HG02678 (cell line): ENCODE measurements at regions not wholly inside any gene's neighbourhood (a gene's known extent, or its start where the extent isn't known, plus 50 kb on each side); places are given as distances from the start of the nearest gene placed in this dataset.

Experiments
- ATAC-seq: cut with Tn5 transposase; IDR thresholded peaks from one replicate; pipeline ENCODE4 v1.9.1; 2021; ENCODE audit warnings: mild to moderate bottlenecking, moderate library complexity; ENCODE audit not compliant: unreplicated experiment

DNA sequence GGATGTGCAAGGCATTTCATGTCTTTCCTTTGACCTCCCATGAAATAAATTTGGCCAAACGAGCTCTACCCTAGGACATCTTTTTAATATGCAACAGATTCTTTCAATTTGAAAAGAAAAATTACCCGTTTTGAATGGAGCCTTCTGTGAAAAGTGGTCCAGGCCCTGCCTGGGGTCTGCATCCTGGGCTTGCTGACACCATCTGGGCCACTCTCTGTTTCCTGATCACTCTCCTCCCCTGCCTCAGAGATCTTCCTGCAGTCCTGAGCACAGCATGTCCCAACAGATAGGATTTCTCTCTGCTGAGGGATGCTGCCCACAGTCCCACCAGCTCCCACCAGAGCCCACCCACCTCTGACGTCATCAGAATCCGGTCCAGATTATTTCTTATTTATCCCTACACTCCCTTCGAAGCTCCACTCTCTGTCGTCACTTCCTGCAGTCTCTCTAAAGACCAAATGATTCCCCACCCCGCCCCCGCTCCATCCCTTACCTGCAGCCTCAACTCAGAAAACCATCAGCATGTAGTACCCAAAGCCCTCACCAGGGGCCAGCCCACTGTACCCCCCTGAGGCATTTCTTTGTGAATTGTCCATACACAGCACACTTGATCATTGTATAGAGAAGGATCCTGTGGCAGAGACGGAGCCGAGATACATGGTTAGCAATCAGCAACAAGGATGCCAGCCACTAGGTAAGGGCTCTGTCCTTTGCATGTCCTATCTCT, 192.1 kb upstream of the MGMT start:
- ATAC-seq, result no peak

- no peak for ATAC-seq
Observed at GRCh38 chr10:129275886-129276285, 191.2 kb upstream of the MGMT start.

GRCh38 chr10:129277084-129277483, 190.0 kb upstream of the MGMT start:
- ATAC-seq, result no peak

- ATAC-seq, result no peak
Observed at GRCh38 chr10:129277841-129278240, 189.2 kb upstream of the MGMT start.

DNA sequence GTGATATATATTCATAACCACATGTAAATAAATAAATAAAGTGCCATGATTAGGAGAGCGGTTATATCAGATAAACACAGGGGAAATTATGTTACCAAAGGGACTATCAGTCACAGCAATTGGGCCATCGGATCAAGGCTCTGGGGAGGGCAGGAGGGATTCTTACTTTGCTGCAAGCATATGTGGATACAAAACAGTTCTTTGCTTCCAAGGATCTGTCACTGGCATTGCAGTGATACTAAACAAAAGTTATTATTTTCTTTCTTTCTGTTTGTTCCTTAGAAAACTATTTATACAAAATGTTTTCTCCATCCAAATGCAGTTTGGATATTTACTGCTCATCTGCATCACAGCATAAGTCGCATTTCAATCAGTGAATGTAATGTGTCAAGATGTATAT, 188.4 kb upstream of the MGMT start:
- no peak for ATAC-seq

DNA sequence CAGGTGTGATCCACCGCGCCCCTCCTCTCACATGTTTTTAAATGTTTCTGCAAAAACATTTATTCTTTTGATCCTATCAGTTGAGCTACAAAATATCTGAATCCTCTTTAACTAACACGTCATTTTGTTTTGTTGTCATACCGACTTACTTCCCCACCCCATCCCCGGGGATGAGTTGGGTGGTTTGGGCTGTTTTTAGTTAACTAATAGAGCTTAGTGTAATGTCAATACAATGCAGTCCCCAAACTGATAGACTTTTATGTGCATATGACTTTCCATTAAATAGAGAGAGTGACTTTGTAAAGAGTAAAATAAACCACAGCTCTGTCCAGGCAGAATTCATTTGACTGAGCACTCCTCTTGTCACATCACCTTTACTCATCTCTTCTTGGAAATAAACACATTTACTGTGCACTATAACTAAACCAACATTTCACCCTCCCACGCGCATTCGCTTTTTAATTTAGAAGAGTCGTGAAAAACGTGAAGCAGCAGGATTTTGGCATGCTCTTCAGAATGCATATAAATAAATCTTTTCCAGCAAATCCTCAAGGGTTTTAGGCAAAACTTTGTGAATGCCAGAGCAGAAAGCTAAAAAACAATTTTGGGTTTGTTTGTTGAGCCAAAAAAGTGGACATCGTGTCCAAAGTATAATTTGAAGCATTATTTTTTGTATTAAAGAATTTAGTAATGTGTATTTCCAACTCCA, 187.4 kb upstream of the MGMT start:
- ATAC-seq, result no peak

- no peak for ATAC-seq
Observed at GRCh38 chr10:129280155-129280502, 186.9 kb upstream of the MGMT start.

GRCh38 chr10:129280908-129281586, 186.0 kb upstream of the MGMT start:
- ATAC-seq, result no peak

DNA sequence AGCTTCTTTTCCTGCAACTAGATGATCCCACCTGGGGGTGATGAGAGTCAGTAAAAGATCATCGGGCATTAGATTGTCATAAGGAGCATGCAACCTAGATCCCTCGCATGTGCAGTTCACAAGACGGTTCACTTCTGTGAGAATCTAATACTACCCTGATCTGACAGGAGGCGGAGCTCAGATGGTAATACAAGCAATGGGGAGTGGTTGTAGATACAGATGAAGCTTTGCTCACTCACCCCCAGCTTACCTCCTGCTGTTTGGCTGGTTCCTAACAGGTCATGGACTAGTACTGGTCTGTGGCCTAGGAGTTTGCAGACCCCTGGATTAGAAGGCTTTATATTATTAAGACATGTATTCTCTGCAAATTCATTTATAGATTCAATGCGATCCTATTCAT, 181.6 kb upstream of the MGMT start:
- no peak for ATAC-seq

- no peak for ATAC-seq
Observed at GRCh38 chr10:129288999-129289584, 177.9 kb upstream of the MGMT start.

GRCh38 chr10:129293991-129294700, 172.9 kb upstream of the MGMT start:
- ATAC-seq, result no peak

DNA sequence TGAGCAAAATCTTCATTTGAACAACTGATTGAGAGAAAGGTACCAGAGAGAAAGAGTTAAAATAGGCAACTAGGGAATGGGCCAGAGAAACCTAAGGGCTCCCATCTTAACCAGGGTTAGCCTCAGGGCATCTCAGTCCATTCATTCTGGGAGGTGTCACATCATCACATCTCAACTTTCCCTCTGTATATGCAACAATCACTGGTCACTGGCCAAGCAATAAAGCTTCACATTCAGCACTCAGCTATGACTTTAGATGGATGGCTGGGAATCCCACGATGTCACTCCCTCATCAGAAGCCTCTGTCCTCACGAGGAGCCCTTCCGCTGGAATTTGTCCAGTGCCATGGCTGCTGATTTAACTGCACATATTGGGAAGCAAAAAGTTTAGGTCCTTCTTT, 172.1 kb upstream of the MGMT start:
- ATAC-seq, result no peak

DNA sequence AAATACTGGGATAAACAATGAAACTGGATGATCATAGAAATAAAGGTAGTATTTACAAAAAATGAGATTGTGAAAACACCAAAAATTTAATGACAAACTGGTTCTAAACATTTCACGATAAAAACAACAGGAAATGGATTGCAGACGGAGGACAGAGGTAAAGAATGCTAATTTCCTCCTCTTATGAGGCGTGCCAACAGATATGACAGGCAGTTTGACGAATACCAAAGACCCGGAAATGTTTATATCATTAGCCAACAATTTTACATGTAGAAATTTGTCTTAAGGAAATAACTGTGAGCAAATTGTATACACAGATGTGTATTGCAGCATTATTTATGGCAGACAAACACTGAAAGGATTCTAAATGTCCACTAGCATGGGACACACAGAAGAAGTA, 162.0 kb upstream of the MGMT start:
- ATAC-seq, result no peak

DNA sequence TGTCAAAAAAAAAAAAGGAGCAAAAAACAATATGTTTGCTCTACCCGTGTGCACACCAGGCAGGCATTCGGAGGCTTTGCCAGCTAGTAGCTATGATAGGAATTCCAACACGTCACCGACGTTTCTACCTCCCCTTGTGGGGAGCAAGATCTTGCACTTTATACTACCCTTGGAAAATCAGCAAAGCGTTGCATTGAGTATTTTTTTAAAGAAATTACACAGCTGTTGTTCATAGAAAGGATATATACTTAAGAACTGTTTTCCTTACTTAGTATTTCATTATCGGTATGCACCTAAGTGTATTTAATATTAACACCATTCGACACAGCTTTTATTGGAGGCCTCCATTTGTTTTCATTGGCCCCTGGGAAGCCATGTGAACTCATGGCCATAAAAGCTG, 159.9 kb upstream of the MGMT start:
- no peak for ATAC-seq

- ATAC-seq, result no peak
Observed at GRCh38 chr10:129308953-129309564, 158.0 kb upstream of the MGMT start.

DNA sequence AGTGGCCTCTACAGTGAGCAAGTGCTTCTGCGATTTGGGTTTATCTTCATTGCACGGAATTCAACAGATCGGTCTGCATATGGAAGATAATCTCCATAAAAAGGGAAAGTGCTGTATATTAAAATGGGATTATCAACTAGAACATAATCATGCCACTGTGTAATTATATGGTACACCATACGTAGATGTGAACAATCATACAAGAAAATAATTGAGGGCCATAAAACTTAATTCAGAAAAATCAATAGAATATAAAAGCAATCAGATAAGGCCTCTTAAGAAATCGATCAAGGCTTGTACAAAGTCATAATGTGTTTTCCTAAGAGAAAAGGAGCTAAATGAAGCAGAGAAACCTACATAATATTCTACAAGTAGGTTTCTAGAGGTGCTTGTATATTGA, 157.5 kb upstream of the MGMT start:
- ATAC-seq, result no peak

- ATAC-seq, result no peak
Observed at GRCh38 chr10:129310881-129311280, 156.2 kb upstream of the MGMT start.

- no peak for ATAC-seq
Observed at GRCh38 chr10:129319934-129320333, 147.1 kb upstream of the MGMT start.

DNA sequence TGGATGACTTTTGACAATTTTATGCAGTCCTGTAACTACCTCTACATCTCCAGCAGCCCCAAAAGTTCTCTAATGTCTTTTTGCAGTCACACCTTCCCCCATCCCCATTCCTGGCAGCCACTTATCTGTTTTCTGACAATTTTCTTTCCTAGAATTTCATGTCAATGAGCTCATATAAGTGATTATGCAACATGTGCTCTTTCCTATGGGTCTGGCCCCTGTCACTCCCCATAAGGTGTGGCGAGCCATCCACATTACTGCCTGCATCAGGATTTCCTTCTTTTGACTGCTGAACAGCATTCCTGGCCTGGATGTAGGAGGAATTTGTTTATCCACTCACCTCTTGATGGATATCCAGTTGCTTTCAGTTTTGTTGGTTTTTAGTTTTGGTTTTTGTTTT, 146.7 kb upstream of the MGMT start:
- no peak for ATAC-seq

DNA sequence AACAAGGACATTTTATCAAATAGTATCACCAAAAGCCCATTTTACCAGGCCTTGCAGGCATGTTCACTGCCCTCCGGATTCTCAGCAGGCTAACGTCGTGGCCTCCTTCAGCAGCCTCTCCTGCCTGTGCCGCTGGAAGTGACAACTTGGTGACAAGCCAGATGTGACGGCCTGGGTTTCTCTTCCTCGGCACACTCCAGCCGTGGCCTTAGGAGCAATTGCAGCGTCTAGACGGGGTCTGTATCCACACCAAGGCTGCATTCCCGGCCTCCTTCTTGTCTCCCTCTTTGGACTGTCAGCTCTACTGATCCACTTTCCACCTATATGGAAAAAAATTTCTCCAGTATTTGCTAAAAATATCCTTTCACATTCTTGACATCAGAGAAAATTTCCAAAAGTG, 145.3 kb upstream of the MGMT start:
- ATAC-seq, result no peak
